GM18868 (cell line): ENCODE measurements at regions not wholly inside any gene's neighbourhood (a gene's known extent, or its start where the extent isn't known, plus 50 kb on each side); places are given as distances from the start of the nearest gene placed in this dataset.
"Not testable (repeated sequence)": the region's sequence is repeated elsewhere in the genome, so short reads cannot be mapped to it uniquely, and the experiment has no call there.

Source experiments
- ATAC-seq: cut with Tn5 transposase; IDR thresholded peaks from one replicate; pipeline ENCODE4 v1.9.1; 2021; ENCODE audit warnings: mild to moderate bottlenecking, moderate library complexity; ENCODE audit not compliant: unreplicated experiment

DNA sequence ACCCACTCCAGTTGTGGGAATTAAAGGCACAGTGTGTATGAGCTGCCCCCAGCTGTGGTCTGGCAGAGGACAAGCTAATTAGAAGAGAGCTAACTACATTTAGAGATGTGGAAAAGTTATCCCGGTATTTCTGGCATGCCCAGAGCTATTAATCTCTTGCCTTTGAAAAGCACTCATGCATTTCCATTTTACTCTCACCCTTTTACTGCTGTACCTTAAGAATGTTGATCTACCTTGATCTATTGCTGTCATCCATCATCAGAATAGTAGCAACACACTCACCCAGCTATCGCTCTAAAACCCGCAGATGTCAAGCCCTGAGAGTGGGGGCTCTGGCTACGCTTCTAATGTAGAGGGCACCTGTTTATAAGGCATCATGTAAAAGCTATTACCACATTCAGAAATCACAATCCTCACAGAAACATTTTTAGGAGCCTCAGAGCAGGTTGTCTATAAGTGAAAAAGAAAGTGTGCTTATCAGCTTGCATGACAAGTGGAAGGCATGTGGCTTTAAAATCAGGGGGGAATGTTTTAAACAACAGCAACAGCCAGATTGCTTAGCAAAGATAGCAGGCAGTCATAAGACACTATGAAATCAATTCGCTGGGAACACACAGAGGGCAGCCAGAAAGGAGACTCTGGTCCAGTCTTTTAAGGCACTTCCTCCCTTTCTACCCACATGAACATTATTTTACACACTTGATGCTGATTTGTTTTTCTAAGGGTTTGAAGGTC, 224.2 kb upstream of the IRS2 start:
- no peak for ATAC-seq

DNA sequence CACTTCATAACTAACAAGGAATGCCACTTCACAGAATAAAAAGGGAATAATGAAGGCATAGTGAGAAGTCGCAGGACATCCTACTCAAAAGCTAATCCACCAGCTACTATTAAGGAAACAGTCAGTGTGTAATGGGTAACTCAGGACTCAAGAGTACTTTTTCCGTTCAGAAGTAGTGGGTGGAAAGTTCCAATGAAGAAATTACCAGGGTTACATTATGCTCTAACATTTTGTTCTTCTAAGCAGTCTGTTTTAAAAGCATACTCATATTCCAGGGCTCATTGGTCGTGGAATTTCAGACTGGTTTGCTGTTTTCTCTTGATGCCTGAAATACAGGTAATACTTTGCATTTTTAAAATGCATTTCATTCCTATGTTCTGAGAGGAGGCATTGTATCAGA, 222.4 kb upstream of the IRS2 start:
- ATAC-seq = no peak

DNA sequence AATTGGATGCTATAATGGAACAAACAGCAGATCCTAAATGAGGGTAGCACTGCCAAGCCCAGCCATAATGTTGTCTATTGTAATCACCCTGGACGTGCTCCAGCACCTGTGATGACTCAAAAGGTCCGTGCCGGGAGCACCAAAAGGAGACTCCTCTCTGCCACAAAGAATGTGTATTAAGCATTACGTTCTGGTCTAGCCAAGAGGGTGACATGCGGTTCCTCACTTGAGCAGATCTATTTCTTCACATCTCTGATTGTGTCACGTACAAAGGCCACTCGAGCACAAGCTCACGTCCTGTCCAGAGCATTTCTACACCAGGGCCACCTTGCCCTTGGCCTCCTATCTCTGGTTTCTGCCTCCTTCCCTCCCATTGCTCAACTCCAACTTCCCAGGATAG, 219.9 kb upstream of the IRS2 start:
- ATAC-seq = no peak

DNA sequence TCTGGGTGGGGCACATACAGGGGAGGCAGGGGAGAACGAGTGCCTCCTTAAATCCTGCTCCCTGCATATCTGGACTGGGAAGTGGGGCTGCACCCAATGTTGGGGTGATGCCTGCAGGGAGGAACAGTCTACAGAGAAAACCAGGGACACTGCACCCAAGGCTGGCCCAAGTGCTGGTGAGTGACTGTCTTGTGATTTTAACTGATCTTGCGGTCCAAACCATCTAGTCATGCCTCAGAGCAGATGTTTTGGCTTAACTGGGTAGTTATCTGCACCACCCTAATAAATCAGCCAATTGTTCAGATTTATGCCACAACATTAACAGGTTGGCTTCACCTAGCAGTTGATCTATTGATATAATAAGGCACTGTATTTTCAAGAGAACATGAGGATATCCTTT, 219.2 kb upstream of the IRS2 start:
- no peak for ATAC-seq

DNA sequence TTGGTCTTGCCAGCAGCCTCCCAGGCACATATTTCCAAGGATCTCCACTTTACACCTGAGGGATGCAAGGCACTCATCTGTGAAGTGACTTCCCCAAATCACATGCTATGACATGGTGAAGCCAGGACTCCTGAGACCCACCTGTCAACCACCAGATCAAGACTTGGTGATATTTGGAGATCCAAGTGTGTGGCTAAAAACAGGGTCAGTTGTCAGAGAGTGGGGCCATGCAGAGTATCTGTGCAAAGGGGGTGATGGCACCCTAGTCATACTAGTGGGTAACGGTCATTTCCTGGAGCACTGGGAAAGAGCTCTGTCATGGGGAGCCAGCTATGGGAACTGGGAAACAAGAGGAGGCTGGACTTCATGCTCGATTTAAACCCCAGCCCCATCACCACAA, 218.4 kb upstream of the IRS2 start:
- ATAC-seq = no peak

DNA sequence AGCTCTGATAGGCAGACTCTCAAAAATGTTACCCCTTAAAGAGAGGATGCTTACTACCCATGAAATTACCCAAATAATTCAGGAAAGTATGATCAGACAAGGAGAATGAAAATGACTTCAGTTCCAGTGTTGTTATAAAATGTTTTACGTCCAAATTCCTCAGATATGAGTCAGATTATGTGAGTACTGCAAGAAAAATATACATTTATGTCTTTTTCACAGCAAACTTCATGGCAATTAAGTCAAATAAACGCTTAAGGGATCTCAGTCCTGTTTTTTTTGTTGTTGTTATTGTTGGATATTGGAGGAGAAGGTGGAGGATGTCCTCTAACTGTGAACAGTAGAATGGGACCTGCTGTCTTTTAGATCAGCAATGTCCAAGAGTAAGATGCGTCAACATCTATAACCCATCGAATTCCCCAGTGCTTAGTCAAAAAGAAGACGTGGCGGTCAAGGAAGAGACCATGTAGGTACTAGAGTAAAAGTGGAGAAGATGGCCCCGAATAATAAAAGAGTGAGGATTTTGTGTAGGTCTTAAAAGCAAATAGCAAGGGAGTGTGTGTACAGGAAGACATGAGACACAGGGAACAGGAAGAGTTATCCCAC, 215.4 kb upstream of the IRS2 start:
- ATAC-seq = no peak

DNA sequence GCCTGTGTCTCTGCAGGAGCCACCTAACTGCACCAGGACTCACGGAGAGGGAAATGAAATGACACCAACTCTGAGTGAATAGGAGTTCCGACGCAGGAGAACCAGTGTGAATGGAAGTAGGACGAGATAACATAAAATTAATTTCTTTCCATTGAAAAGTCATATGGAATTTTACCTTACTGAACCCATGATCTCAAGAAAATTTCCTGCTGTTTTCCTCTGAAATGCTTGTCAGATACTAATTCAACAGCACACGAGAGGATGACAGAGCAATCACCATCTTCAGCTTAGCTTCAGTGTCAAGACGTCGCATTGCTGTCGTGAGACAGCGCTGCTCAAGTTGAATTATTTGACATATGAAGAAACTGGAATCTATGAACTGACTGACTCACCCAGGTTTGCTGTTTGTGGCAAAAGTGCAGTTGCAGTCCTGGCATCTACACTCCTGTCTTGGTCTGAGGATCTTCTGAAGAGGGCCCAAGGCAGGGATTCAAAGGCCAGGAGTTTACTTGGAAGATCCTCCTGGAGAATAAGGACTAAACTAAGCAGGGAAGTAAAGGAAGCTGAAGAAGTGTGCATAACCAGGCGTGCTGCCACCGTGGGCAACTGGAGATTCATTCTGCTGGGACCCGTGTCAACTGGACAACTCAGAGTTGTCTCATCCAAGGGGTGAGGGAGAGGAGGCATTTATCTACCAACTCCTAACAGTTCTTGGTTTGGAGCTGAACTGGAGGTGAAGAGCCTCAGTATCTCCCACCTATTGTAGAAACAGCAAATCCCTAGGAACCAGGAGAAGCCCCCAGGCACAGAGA, 214.4 kb upstream of the IRS2 start:
- ATAC-seq = no peak

DNA sequence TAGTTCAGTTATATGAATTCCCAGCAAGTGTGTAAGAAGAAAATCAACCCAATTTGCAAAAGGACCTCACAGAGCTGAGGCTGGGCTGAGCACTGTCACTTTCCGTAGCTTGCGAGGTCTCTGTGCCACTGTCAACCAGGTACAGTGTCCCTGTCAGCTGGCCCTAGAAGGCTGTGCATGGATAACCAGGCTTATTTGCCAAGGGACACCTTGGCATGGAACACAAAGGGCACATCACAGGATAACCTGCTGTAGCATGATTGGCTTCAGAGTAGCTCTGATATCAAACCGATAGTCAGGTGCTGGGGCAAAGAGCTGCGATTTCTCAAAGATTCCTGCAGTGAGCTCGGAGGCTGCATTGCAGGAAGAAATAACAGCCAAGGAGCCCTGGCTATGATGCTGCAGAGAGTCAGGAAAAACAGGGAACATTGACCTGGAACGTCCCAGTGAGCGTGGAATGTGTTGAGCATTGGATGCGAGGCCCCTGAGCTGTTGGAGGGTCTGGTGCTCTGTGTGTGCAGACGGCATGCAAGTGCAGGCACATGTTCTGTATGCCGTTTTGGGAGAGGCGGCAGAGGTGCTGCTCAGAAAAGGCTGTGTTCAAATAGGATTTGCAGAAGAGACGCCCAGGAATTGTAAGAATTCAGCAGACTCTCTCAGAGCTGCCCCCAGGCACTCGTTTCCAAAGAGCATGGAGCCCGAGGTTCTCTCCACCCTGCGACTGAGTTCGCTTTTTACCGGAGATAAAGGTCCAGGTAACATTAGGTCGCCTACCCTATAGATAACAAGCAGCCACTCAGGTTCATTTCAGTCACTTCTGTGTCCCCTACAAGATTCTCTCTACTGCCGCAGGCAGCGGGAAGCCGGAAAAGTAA, 213.5 kb upstream of the IRS2 start:
- ATAC-seq = no peak

DNA sequence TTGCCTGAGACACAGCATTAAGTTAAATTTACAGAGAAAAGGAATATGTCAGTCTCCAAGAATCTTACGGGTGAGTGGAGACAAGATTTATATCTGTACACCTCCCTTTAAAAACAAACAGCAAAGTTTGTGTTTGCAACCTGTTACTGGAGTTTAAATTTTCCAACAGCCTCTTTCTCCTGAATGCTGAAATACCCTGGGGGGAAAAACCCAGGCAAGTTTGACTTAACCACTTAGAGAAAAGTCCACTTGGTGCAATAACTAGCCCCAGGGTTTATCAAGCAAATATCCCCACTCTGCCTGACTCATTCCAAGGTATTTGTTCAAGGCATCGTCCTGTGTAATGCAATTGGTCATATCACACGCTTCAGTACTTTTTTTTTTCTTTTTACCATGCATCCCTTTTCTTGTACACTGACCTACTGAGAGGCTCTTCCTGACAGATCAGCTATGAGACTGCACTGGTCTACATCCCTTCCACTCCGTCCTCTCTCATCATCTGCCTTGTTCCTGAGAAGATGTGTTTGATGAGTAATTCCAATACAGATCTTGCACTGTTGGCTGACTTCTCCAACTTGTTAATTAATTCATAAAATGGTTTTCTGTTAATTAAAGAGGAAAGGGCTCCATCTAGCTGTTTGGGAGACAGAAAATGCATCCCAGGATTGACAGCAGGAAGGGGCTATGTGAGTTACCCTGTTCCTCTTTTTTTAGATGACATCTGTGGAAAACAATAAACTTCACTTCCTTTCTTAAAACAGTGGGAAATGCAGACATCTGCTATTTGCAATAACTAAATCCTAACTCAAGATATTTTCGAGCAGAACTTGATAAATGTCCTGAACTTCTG, 212.5 kb upstream of the IRS2 start:
- ATAC-seq = peak; percentile 43

DNA sequence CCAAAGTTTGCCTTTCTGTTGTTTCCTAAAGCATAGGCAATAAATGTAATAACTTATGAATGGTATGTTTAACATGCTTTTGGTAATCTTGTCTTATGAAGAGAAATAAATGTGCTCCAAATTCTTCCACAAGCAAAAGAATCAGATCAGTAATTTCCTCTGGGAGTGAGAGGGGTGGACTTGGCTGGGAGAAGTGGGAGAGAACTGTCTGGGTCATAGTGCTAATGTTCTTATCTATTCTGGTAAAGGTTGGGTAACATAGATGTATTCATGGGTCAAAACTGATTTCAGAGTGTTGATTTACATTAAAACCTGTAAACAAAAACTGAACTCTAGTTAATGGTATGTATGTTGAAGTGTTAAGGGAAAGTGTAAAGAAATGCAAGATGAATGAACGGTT, 211.7 kb upstream of the IRS2 start:
- no peak for ATAC-seq

DNA sequence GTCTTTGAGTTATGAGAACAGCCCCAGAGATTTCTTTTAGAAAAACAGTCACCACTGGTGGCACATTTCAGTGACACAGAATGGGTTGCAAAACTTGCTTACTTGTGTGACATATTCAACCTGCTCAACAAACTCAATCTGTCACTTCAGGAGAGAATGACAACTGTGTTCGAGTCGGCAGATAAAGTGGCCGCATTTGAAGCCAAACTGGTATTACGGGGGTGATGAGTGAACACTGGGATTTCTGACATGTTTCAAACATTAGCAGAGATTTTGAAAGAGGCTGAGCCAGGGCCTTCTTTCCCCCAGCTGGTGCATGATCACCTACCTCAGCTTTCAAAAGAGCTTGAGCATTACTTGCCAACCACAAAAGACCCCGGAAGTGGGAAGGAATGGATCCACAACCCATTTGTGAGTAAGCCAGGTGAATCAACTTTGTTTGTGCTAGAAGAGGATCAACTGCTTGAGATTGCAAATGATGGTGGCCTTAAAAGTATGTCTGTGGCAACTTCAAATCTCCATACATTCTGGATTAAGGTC, 210.7 kb upstream of the IRS2 start:
- not testable (repeated sequence) for ATAC-seq

DNA sequence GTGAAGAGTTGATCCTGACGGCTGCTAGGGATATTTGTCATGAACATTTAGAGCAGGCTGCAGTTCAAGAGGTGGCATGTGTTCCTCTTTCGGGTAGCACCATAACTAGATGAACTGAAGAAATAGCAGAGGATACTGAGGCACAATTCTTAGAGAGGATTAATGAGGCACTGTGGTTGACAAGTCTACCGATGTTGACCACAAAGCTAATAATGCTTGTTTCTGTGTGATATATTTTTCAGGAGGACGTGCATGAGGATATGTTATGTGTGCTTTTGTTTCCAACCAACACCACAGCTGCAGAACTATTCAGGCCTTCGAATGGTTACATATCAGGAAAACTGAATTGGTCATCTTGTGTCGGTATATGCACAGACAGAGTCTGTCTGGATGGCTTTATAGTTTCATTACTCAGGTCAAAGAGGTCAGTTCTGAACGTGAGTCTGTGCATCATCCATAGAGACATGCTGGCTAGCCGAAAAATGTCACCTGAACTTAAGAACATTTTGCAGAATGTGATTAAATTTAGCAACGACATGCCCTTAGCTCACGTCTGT, 210.1 kb upstream of the IRS2 start:
- no peak for ATAC-seq

DNA sequence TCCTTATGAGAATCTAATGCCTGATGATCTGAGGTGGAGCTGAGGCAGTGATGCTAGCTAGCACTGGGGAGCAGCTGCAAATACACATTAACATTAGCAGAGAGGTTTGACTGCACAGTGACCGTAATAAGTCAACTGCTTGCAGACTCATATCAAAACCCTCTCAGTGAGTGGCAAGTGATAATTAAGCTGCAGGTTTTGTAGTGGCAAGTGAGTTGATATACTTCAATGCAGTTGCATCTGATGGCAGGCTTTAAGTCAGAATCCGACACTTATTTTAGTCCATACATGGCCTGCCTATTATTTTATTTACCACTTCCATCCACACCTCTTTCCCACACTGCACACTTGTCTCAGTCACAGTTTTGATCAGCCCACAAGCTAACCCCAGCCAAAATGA, 209.2 kb upstream of the IRS2 start:
- no peak for ATAC-seq

DNA sequence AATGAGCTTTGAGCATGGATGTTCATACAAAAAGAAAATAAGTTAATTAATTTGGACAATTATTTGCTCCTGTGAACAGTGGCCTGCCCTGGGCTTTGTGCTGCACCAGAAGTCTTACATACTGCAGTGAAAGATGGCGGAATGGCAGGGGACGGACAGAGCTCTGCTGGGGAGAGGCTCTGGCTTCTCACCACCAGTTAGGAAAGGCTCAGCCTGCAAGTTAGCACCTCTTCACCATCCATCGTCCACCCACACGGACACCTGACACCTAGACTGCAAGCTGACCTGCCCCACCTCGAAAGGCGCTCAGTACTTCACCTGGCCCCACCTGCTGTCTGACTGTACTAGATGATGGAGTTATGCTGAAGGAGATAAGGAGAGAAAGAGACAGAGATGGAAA, 203.9 kb upstream of the IRS2 start:
- ATAC-seq = no peak

DNA sequence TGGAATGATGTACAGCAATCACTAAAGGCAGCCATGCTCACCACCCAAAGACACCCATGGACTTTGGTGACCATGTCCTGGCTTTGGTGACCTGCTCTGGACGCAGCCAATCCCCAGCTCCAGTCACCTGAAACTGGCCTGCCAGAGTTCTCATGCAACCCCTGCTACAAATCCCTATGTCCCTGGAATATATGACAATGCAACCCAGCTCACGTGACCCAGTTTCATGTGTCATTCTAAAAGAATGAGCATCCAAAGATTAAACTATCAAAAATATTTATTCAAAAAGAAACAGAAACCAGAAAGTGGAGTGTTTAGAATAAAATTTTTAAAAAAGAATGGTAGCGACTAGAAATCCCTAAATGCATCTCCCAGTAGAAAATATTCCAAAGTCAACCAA, 203.3 kb upstream of the IRS2 start:
- no peak for ATAC-seq

DNA sequence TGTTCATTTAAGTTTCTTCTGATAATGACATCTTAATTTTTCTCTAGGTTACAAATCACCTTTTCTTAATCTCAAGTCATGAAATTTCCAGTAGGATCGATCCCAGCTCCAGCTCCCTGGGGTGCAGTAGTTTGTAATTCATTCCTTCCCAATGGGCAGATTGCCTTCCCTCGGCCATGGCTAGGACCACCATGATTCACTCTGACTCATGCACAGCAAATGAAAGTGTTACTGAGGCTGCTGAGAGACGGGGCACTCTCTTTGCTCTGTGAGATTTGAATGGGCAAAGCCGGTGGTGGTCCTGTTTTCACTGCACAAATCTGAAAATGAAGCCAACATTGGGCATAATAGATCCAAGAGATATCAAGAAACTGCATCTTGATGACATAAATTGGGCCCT, 202.8 kb upstream of the IRS2 start:
- no peak for ATAC-seq

DNA sequence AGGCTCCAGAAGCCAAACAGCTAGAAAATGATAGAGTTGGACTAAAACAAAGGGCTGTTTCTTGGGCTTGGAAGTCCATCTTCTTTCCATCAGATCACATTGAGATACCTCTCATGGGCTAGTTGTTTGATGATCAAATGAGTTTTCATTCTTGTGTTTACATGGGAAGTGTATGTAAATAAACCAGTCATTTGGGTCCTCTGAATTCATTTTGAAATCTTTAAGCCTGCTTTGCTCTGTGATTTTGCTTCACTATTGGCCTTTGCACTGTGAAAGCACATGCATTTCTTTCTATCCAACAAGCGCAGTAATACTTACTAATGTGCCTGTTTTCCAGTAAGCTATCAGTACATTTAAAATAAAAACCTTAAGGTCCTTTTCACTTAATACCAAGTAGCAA, 200.5 kb upstream of the IRS2 start:
- ATAC-seq = no peak

DNA sequence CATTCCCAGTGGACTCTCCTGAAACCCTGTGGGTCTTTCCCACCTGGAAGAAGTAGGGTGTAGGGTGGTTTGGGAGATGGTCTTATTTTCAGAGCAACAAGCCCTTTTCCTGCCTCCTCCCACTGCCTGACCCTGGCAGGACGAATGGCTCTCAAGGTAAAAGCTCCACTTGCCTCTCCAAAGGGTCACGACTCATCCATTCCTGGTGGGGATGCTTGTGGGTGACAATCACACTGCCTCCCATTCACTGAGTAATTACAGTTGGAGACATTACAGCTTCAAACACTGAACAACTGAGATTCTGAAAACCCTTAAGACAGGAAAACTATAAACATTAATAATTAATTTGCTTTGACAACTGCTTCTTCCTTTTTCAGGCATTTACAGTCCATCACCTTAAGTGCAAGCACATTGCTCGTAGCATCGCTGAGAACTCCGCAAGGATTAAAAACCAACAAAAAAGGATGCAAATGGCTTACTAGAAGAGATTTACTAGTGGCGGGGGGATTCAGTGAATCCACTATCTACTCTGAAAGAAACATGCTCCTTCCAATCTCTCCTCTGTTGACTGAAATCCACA, 199.6 kb upstream of the IRS2 start:
- no peak for ATAC-seq

DNA sequence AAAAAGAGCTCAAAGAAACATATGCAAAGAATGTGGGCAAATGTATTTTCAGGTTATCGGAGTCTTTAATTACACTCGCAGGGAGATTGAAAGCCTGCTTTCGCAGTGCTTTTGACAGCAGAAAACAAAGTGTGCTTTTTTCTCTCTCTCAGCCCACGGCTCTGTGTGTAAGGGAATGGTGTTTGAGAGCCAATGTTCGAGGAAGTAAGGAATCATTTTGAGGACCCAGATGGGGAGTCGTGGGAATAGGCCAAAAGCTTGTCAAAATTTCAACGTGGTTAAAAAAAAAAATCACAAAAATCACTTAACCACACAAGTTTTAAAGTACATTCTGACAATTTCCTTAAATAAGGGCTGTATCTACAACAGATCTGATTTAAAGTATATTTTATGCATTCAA, 197.1 kb upstream of the IRS2 start:
- no peak for ATAC-seq
